Mucosa of descending colon (tissue), 3 donors: ENCODE measurements at regions not wholly inside any gene's neighbourhood (a gene's known extent, or its start where the extent isn't known, plus 50 kb on each side); places are given as distances from the start of the nearest gene placed in this dataset.

Experiments
- ATAC-seq: fragments of 200-7000 bp; cut with Tn5 transposase; one replicate; pipeline ENCODE4 v1.9.1; 2020; ENCODE audit warnings: mild to moderate bottlenecking, moderate library complexity
- DNase-seq, 3 donors: peaks; one replicate each; pipeline ENCODE4 v3.0.0-alpha.2; 2020
- H3K36me3 ChIP-seq: fragments of 200-600 bp; one replicate; pipeline ENCODE4 v1.8.0; 2021; ENCODE audit warnings: low read depth, mild to moderate bottlenecking
- H3K4me1 ChIP-seq: fragments of 200-600 bp; one replicate; pipeline ENCODE4 v1.8.0; 2021; ENCODE audit warnings: low read depth, mild to moderate bottlenecking
- H3K4me3 ChIP-seq: fragments of 200-600 bp; one replicate; pipeline ENCODE4 v1.8.0; 2021; ENCODE audit warnings: mild to moderate bottlenecking
- H3K9me3 ChIP-seq: fragments of 200-600 bp; one replicate; pipeline ENCODE4 v1.8.0; 2021; ENCODE audit warnings: mild to moderate bottlenecking
- intact Hi-C, 2 donors: fragments of 100-400 bp; cut with DNase I in 1 of 2; cut with micrococcal nuclease in 1 of 2; formaldehyde crosslinking; loops; one replicate each; pipeline versions ENCODE4 v1.11.0 to v1.11.1; 2022; cut with DNase I, micrococcal nuclease
- TF ChIP-seq, protein P1 (sequence below): fragments of 200-600 bp; IDR thresholded peaks from one replicate; pipeline ENCODE4 v1.8.0; 2022; ENCODE audit warnings: antibody characterized with exemption, mild to moderate bottlenecking
- donor health status: DM: no; HTN: no; CAD: no; lungs with moderate emphysema.
- donor health status: DM: no; HTN: no; CAD: no.
- donor health status: DM: no; HTN: yes; CAD: no.

GRCh38 chr6:152836523-152836922 is 85.9 kb downstream of the VIP start:
- DNase-seq: no peak
- Histone ChIP-seq H3K4me3 (no peak overlapping the region), H3K4me1 (no peaks in the 10 kb centered on the region), H3K36me3 (no peaks in the 10 kb centered on the region), H3K9me3 (no peaks in the 10 kb centered on the region)
- intact Hi-C loops: no loop called here
- TF ChIP-seq, protein P1, sequence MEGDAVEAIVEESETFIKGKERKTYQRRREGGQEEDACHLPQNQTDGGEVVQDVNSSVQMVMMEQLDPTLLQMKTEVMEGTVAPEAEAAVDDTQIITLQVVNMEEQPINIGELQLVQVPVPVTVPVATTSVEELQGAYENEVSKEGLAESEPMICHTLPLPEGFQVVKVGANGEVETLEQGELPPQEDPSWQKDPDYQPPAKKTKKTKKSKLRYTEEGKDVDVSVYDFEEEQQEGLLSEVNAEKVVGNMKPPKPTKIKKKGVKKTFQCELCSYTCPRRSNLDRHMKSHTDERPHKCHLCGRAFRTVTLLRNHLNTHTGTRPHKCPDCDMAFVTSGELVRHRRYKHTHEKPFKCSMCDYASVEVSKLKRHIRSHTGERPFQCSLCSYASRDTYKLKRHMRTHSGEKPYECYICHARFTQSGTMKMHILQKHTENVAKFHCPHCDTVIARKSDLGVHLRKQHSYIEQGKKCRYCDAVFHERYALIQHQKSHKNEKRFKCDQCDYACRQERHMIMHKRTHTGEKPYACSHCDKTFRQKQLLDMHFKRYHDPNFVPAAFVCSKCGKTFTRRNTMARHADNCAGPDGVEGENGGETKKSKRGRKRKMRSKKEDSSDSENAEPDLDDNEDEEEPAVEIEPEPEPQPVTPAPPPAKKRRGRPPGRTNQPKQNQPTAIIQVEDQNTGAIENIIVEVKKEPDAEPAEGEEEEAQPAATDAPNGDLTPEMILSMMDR: no peak
- ATAC-seq: no peak

DNA sequence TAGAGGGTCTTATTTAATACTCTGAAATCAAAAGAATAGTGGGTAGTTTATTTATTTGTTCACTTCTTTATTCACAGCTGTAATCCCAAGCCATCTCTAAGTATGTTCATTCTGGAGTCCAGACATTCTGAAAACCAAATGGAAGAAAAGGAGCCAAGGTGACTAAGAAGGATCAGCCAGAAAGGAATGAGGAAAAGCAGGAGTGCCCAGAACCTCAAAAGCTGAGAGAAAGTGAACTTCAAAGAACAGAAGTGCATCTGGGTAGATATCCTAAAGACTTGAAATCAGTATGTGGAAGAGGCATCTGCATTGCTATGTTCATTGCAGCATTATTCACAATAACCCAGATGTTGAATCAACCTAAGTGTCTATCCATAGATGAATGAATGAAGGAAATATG is 94.8 kb downstream of the VIP start:
- TF ChIP-seq, protein P1: no peak
- intact Hi-C loops: no loop called here
- H3K4me1 ChIP-seq: no peaks in the 10 kb centered on the region
- H3K36me3 ChIP-seq: no peaks in the 10 kb centered on the region
- H3K9me3 ChIP-seq: no peaks in the 10 kb centered on the region
- ATAC-seq (no peak), DNase-seq (no peak)
- H3K4me3 ChIP-seq: no peak overlapping the region

- intact Hi-C loops: no loop called here
- DNase-seq: no peak
- no peaks in the 10 kb centered on the region for H3K9me3 ChIP-seq
- no peak overlapping the region for H3K4me3 ChIP-seq
- TF ChIP-seq, protein P1: no peak
- H3K4me1 ChIP-seq: no peaks in the 10 kb centered on the region
- H3K36me3 ChIP-seq: no peaks in the 10 kb centered on the region
- no peak for ATAC-seq
These were observed 96.2 kb downstream of the VIP start for GRCh38 chr6:152846825-152847224.

DNA sequence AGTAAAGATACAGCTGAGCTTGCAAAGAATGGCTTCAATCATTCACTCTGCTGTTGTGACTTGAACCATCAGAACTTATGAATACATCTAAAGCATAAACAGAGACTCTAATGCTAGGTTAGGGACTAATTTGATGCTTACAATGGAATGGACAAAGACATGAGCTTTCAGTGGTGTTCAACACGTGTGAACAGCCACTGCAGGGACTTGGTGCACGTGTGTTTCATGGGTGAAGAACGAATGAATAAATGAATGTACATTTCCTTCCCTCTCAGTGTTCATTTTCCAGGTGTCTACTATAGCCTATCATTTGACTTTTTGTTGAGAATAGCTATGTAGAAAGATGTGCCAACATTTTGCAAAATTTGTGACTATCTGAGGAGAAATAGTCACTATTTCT is 98.3 kb downstream of the VIP start:
- Histone ChIP-seq H3K9me3 (no peaks in the 10 kb centered on the region), H3K4me3 (no peak overlapping the region), H3K36me3 (no peaks in the 10 kb centered on the region), H3K4me1 (no peaks in the 10 kb centered on the region)
- intact Hi-C loops: no loop called here
- TF ChIP-seq, protein P1: no peak
- ATAC-seq (no peak), DNase-seq (no peak)

- no peaks in the 10 kb centered on the region for H3K4me1 ChIP-seq
- no peak overlapping the region for H3K4me3 ChIP-seq
- DNase-seq (no peak), ATAC-seq (no peak)
- intact Hi-C loops: no loop called here
- TF ChIP-seq, protein P1: no peak
- H3K36me3 ChIP-seq: no peaks in the 10 kb centered on the region
- no peaks in the 10 kb centered on the region for H3K9me3 ChIP-seq
These were observed 103.6 kb downstream of the VIP start for GRCh38 chr6:152854086-152854795.

- intact Hi-C loops: no loop called here
- no peaks in the 10 kb centered on the region for H3K36me3 ChIP-seq
- no peak overlapping the region for H3K4me3 ChIP-seq
- TF ChIP-seq, protein P1: no peak
- H3K9me3 ChIP-seq: no peaks in the 10 kb centered on the region
- DNase-seq (no peak), ATAC-seq (no peak)
- no peaks in the 10 kb centered on the region for H3K4me1 ChIP-seq
These were observed 107.5 kb downstream of the VIP start for GRCh38 chr6:152858141-152858540.
